ENCODE measurements at regions not wholly inside any gene's neighbourhood (a gene's known extent, or its start where the extent isn't known, plus 50 kb on each side); places are given as distances from the start of the nearest gene placed in this dataset.

- no peak for DNase-seq (ENCODE audit: extremely low read depth in 1 of 2, low read depth in 1 of 2)
Observed at GRCh38 chr2:41992056-41992642, 55.7 kb upstream of the PKDCC start.

GRCh38 chr2:41992671-41993434 lies 55.0 kb upstream of the PKDCC start:
- no peak for DNase-seq (ENCODE audit: extremely low read depth in 1 of 2, low read depth in 1 of 2)

GRCh38 chr2:41993435-41993925 lies 54.3 kb upstream of the PKDCC start:
- no peak for DNase-seq (ENCODE audit: extremely low read depth in 1 of 2, low read depth in 1 of 2)

- no peak for DNase-seq (ENCODE audit: extremely low read depth in 1 of 2, low read depth in 1 of 2)
Observed at GRCh38 chr2:41994233-41994637, 53.6 kb upstream of the PKDCC start.

GRCh38 chr2:41994661-41995060 lies 53.2 kb upstream of the PKDCC start:
- DNase-seq (ENCODE audit: extremely low read depth in 1 of 2, low read depth in 1 of 2): no peak

- no peak for DNase-seq (ENCODE audit: extremely low read depth in 1 of 2, low read depth in 1 of 2)
Observed at GRCh38 chr2:41997561-41997960, 50.3 kb upstream of the PKDCC start.
